BJ (cell line): ENCODE measurements at regions not wholly inside any gene's neighbourhood (a gene's known extent, or its start where the extent isn't known, plus 50 kb on each side); places are given as distances from the start of the nearest gene placed in this dataset.

ENCODE experiments used
- CTCF ChIA-PET: fragments of 350-600 bp; formaldehyde crosslinking; extraction: SDS; loops from one replicate; lab custom pipeline; 2021; ENCODE audit warnings: antibody characterized with exemption, inconsistent platforms; lab: Yijun Ruan, JAX
- POLR2A ChIA-PET: fragments of 300-600 bp; sonication (Branson Sonifier 250); formaldehyde crosslinking; extraction: SDS; loops from one replicate; lab custom pipeline; 2021; ENCODE audit warnings: antibody characterized with exemption; lab: Charles Lee
- DNase-seq: peaks from one replicate; pipeline ENCODE4 v3.0.0-alpha.2; 2011; ENCODE audit warnings: low read depth
- H3K27me3 ChIP-seq: 2 replicates; pipeline ENCODE4 v1.6.0; 2011; ENCODE audit warnings: low read length; ENCODE audit not compliant: control insufficient read depth, insufficient read depth
- H3K36me3 ChIP-seq: 2 replicates; pipeline ENCODE4 v1.5.1; 2011; ENCODE audit warnings: low read length; ENCODE audit not compliant: control insufficient read depth, insufficient read depth
- H3K4me3 ChIP-seq: 2 replicates; pipeline ENCODE4 v1.5.1; 2011; ENCODE audit warnings: low read depth, mild to moderate bottlenecking, control low read depth, low read length
- CTCF ChIP-seq: IDR thresholded peaks from 2 replicates; pipeline ENCODE4 v1.5.1; 2011; ENCODE audit warnings: low read depth, mild to moderate bottlenecking, control low read depth, inconsistent platforms, low read length, moderate library complexity; ENCODE audit not compliant: insufficient read depth

- ChIA-PET CTCF (interaction anchor here (1.0 kb wide), 1 partner anchor 10 kb away, joined by 6 read pairs; no protein-coding TSS in a partner anchor), POLR2A (no interaction called here)
- no peaks in the 10 kb centered on the region for H3K27me3 ChIP-seq
- no peaks in the 10 kb centered on the region for H3K36me3 ChIP-seq
- no peak overlapping the region for H3K4me3 ChIP-seq
- no peak for TF ChIP-seq CTCF
- DNase-seq, result no peak
These were observed 273.9 kb upstream of the ADARB2 start for GRCh38 chr10:2011106-2011716.

GRCh38 chr10:2005546-2005945, 268.2 kb upstream of the ADARB2 start:
- no peak for DNase-seq
- no peaks in the 10 kb centered on the region for H3K27me3 ChIP-seq
- TF ChIP-seq CTCF, result no peak
- ChIA-PET POLR2A (no interaction called here), CTCF (no interaction called here)
- H3K4me3 ChIP-seq, result no peak overlapping the region
- H3K36me3 ChIP-seq, result no peaks in the 10 kb centered on the region

GRCh38 chr10:1992930-1993329, 255.6 kb upstream of the ADARB2 start:
- Histone ChIP-seq H3K36me3 (no peaks in the 10 kb centered on the region), H3K4me3 (no peak overlapping the region), H3K27me3 (no peaks in the 10 kb centered on the region)
- TF ChIP-seq CTCF, result no peak
- ChIA-PET POLR2A (no interaction called here), CTCF (no interaction called here)
- no peak for DNase-seq

- no peaks in the 10 kb centered on the region for H3K27me3 ChIP-seq
- no peak for TF ChIP-seq CTCF
- POLR2A ChIA-PET, result no interaction called here
- no peak overlapping the region for H3K4me3 ChIP-seq
- no peaks in the 10 kb centered on the region for H3K36me3 ChIP-seq
- DNase-seq, result no peak
- CTCF ChIA-PET, result no interaction called here
These were observed 251.8 kb upstream of the ADARB2 start for GRCh38 chr10:1989090-1989489.

GRCh38 chr10:1981976-1982375, 244.7 kb upstream of the ADARB2 start:
- ChIA-PET POLR2A (no interaction called here), CTCF (interaction anchor here (0.5 kb wide), 1 partner anchor 29 kb away, joined by 3 read pairs; no protein-coding TSS in a partner anchor)
- Histone ChIP-seq H3K4me3 (no peak overlapping the region), H3K27me3 (no peaks in the 10 kb centered on the region), H3K36me3 (no peaks in the 10 kb centered on the region)
- DNase-seq, result no peak
- TF ChIP-seq CTCF, result no peak
